ENCODE measurements at regions not wholly inside any gene's neighbourhood (a gene's known extent, or its start where the extent isn't known, plus 50 kb on each side); places are given as distances from the start of the nearest gene placed in this dataset.

DNA sequence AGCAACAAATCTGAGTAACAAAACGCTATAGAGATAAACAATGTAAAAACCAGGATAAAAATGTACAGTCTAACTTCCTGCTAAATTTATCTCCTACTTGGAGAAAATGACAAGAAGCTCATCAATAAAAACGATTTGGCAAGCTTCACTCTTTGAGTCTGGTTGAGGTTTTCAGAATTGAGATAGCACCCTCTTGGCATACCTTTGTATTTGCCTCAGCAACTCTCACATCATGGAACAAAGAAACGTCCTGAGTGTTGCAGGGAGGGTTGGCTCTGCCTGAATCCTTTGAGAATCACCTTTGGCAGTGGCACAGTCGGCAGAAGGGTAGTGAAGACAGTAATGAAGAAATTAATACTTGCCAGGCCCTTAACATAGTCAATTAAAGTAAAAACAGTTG, 430.6 kb downstream of the GRB14 start:
- POLR2A ChIA-PET: no interaction called here
- no peak overlapping the region for H2AFZ ChIP-seq (ENCODE audit: low read depth)
- DNase-seq: no peak

DNA sequence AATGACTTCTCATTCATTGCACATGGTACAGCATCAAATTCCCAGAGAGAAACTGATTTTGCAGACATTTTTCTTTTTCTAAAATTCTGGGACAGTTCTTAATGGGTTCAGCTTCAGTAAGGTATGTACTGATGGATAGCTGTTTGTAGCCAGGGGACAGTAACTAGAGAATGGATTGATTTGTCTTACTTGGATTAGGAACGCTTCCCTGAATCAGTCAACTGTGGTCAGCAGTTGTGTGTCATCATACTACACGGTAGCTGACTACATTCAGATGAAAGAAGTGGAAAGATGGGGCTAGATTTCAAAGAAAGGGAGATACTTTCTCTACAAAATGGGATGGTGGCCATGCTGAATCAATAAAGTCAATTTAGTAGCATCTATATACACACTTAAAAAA, 431.4 kb downstream of the GRB14 start:
- ChIA-PET CTCF (no interaction called here), POLR2A (no interaction called here)
- Histone ChIP-seq H3K9me3 (0 out of 2 replicates have a peak, but pooled peaks cover 11% of the 10 kb centered on the region), H3K4me3 (ENCODE audit: low read depth in 2 of 2, low read length in 1 of 2) (no peak overlapping the region), H3F3A (replicated peaks; ENCODE audit: insufficient read depth) (no peaks in the 10 kb centered on the region), H4K20me1 (ENCODE audit: insufficient read depth) (no peaks in the 10 kb centered on the region), H3K27me3 (ENCODE audit: insufficient read depth) (no peaks in the 10 kb centered on the region), H3K27ac (ENCODE audit: low read depth in 2 of 2, low read length in 1 of 2) (no peak overlapping the region), H3K79me2 (ENCODE audit: insufficient read depth) (no peaks in the 10 kb centered on the region), H3K9me2 (no peaks in the 10 kb centered on the region), H3K4me1 (ENCODE audit: control insufficient read depth in 1 of 2, insufficient read depth in 2 of 2, low read depth in 1 of 2, low read length in 1 of 2) (no peaks in the 10 kb centered on the region), H3K9ac (no peak overlapping the region), H3K36me3 (replicated peaks in 1 of 2; ENCODE audit: control insufficient read depth in 1 of 2, insufficient read depth in 2 of 2, low read length in 1 of 2) (no peaks in the 10 kb centered on the region), H2AFZ (ENCODE audit: low read depth) (no peak overlapping the region), H3K4me2 (no peak overlapping the region)
- WGBS (ENCODE audit: low lambda C conversion rate): 35% methylated on average over 2 of the region's 2 CpGs
- no peak for DNase-seq
- TF ChIP-seq, protein P1, sequence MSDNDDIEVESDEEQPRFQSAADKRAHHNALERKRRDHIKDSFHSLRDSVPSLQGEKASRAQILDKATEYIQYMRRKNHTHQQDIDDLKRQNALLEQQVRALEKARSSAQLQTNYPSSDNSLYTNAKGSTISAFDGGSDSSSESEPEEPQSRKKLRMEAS (IDR thresholded peaks at IDR 0.05; ENCODE audit: low read depth): no peak

More for the DNA sequence above, 430.6 kb downstream of the GRB14 start:
- no peaks in the 10 kb centered on the region for H3K9me2 ChIP-seq
- no peak for TF ChIP-seq POLR2AphosphoS5 (IDR thresholded peaks at IDR 0.05; ENCODE audit: low read depth, low read length)
- TF ChIP-seq, protein P2, sequence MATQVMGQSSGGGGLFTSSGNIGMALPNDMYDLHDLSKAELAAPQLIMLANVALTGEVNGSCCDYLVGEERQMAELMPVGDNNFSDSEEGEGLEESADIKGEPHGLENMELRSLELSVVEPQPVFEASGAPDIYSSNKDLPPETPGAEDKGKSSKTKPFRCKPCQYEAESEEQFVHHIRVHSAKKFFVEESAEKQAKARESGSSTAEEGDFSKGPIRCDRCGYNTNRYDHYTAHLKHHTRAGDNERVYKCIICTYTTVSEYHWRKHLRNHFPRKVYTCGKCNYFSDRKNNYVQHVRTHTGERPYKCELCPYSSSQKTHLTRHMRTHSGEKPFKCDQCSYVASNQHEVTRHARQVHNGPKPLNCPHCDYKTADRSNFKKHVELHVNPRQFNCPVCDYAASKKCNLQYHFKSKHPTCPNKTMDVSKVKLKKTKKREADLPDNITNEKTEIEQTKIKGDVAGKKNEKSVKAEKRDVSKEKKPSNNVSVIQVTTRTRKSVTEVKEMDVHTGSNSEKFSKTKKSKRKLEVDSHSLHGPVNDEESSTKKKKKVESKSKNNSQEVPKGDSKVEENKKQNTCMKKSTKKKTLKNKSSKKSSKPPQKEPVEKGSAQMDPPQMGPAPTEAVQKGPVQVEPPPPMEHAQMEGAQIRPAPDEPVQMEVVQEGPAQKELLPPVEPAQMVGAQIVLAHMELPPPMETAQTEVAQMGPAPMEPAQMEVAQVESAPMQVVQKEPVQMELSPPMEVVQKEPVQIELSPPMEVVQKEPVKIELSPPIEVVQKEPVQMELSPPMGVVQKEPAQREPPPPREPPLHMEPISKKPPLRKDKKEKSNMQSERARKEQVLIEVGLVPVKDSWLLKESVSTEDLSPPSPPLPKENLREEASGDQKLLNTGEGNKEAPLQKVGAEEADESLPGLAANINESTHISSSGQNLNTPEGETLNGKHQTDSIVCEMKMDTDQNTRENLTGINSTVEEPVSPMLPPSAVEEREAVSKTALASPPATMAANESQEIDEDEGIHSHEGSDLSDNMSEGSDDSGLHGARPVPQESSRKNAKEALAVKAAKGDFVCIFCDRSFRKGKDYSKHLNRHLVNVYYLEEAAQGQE (IDR thresholded peaks at IDR 0.05; ENCODE audit: low read depth, low read length): no peak
- no peaks in the 10 kb centered on the region for H3K4me1 ChIP-seq (ENCODE audit: control insufficient read depth in 1 of 2, insufficient read depth in 2 of 2, low read depth in 1 of 2, low read length in 1 of 2)
- H3K27me3 ChIP-seq (ENCODE audit: insufficient read depth): no peaks in the 10 kb centered on the region
- H3F3A ChIP-seq (replicated peaks; ENCODE audit: insufficient read depth): no peaks in the 10 kb centered on the region
- CTCF ChIA-PET: no interaction called here
- no peak overlapping the region for H3K4me2 ChIP-seq
- no peak overlapping the region for H3K9ac ChIP-seq
- H4K20me1 ChIP-seq (ENCODE audit: insufficient read depth): no peaks in the 10 kb centered on the region
- H3K9me3 ChIP-seq: 0 out of 2 replicates have a peak, but pooled peaks cover 11% of the 10 kb centered on the region
- H3K27ac ChIP-seq (ENCODE audit: low read depth in 2 of 2, low read length in 1 of 2): no peak overlapping the region
- no peaks in the 10 kb centered on the region for H3K36me3 ChIP-seq (replicated peaks in 1 of 2; ENCODE audit: control insufficient read depth in 1 of 2, insufficient read depth in 2 of 2, low read length in 1 of 2)
- no peak overlapping the region for H3K4me3 ChIP-seq (ENCODE audit: low read depth in 2 of 2, low read length in 1 of 2)
- 21% methylated on average over 4 of the region's 4 CpGs for WGBS (ENCODE audit: low lambda C conversion rate)
- H3K79me2 ChIP-seq (ENCODE audit: insufficient read depth): no peaks in the 10 kb centered on the region

DNA sequence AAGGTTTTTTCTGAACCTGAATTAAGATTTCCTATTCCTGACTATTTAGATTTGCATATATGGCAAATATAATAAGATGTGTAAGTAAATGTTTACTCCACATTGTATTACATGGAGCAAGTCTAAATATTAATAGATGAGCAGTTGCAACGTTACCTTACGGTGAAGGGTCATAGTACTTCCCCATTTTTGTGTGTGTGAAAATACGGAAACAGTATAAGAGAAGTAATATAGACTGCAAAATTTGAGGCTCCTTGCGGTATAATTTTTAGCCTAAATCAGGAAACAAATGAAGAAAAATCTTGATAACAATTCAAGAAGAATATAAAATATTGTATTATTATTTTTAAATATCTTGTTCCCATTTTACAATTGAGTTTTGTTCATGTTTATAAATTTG, 434.2 kb downstream of the GRB14 start:
- H3K4me3 ChIP-seq (ENCODE audit: low read depth in 2 of 2, low read length in 1 of 2): no peak overlapping the region
- 62% methylated on average over 4 of the region's 4 CpGs for WGBS (ENCODE audit: low lambda C conversion rate)

More for the DNA sequence above, 434.2 kb downstream of the GRB14 start:
- POLR2A ChIA-PET: no interaction called here
- CTCF ChIA-PET: no interaction called here
- no peak overlapping the region for H3K9ac ChIP-seq
- H3K4me2 ChIP-seq: no peak overlapping the region
- no peak overlapping the region for H3K27ac ChIP-seq (ENCODE audit: low read depth in 2 of 2, low read length in 1 of 2)
- no peaks in the 10 kb centered on the region for H3K4me1 ChIP-seq (ENCODE audit: control insufficient read depth in 1 of 2, insufficient read depth in 2 of 2, low read depth in 1 of 2, low read length in 1 of 2)
- no peaks in the 10 kb centered on the region for H3K27me3 ChIP-seq (ENCODE audit: insufficient read depth)
- no peaks in the 10 kb centered on the region for H3K79me2 ChIP-seq (ENCODE audit: insufficient read depth)
- no peak for TF ChIP-seq NRF1 (IDR thresholded peaks at IDR 0.05; ENCODE audit: low read depth, low read length)
- TF ChIP-seq, protein P3, sequence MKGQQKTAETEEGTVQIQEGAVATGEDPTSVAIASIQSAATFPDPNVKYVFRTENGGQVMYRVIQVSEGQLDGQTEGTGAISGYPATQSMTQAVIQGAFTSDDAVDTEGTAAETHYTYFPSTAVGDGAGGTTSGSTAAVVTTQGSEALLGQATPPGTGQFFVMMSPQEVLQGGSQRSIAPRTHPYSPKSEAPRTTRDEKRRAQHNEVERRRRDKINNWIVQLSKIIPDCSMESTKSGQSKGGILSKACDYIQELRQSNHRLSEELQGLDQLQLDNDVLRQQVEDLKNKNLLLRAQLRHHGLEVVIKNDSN (IDR thresholded peaks at IDR 0.05; ENCODE audit: borderline replicate concordance, low read depth): no peak
- TF ChIP-seq, protein P4, sequence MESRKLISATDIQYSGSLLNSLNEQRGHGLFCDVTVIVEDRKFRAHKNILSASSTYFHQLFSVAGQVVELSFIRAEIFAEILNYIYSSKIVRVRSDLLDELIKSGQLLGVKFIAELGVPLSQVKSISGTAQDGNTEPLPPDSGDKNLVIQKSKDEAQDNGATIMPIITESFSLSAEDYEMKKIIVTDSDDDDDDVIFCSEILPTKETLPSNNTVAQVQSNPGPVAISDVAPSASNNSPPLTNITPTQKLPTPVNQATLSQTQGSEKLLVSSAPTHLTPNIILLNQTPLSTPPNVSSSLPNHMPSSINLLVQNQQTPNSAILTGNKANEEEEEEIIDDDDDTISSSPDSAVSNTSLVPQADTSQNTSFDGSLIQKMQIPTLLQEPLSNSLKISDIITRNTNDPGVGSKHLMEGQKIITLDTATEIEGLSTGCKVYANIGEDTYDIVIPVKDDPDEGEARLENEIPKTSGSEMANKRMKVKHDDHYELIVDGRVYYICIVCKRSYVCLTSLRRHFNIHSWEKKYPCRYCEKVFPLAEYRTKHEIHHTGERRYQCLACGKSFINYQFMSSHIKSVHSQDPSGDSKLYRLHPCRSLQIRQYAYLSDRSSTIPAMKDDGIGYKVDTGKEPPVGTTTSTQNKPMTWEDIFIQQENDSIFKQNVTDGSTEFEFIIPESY (IDR thresholded peaks at IDR 0.05; ENCODE audit: borderline replicate concordance, low read depth): no peak
- TF ChIP-seq FOXM1 (IDR thresholded peaks at IDR 0.05; ENCODE audit: low read depth): no peak
- TF ChIP-seq RAD21 (IDR thresholded peaks at IDR 0.05; ENCODE audit: low read length): no peak
- no peak for TF ChIP-seq MEF2A (IDR thresholded peaks at IDR 0.05; ENCODE audit: borderline replicate concordance, low read depth)
- TF ChIP-seq TCF12 (IDR thresholded peaks at IDR 0.05): no peak
- no peaks in the 10 kb centered on the region for H4K20me1 ChIP-seq (ENCODE audit: insufficient read depth)
- no peaks in the 10 kb centered on the region for H3K36me3 ChIP-seq (replicated peaks in 1 of 2; ENCODE audit: control insufficient read depth in 1 of 2, insufficient read depth in 2 of 2, low read length in 1 of 2)
- H2AFZ ChIP-seq (ENCODE audit: low read depth): no peak overlapping the region
- no peaks in the 10 kb centered on the region for H3F3A ChIP-seq (replicated peaks; ENCODE audit: insufficient read depth)
- DNase-seq: no peak
- H3K9me2 ChIP-seq: no peaks in the 10 kb centered on the region
- 0 out of 2 replicates have a peak, but pooled peaks cover 11% of the 10 kb centered on the region for H3K9me3 ChIP-seq

Measured in SK-N-SH (cell line).